Bronchial epithelial cell (primary cell): ENCODE measurements at regions not wholly inside any gene's neighbourhood (a gene's known extent, or its start where the extent isn't known, plus 50 kb on each side); places are given as distances from the start of the nearest gene placed in this dataset.
A peak's percentile ranks its signal among the peaks of the same experiment; 100 is the strongest.

Experiments used
- DNase-seq: peaks from one replicate; pipeline ENCODE4 v3.0.0-alpha.2; 2010; ENCODE audit warnings: low read depth
- FAIRE-seq: peaks from 2 replicates; lab custom pipeline; 2011; peaks lifted over from hg19 to GRCh38; lab: Jason Lieb, UNC
- H3K27me3 ChIP-seq: 2 replicates; pipeline ENCODE4 v1.5.1; 2011; ENCODE audit warnings: low read length; ENCODE audit not compliant: control insufficient read depth, insufficient read depth
- H3K36me3 ChIP-seq: 2 replicates; pipeline ENCODE4 v1.5.1; 2011; ENCODE audit warnings: low read length; ENCODE audit not compliant: control insufficient read depth, insufficient read depth
- H3K4me3 ChIP-seq: 2 replicates; pipeline ENCODE4 v1.5.1; 2011; ENCODE audit warnings: mild to moderate bottlenecking, low read depth, low read length, control low read depth
- TF ChIP-seq, protein P1 (sequence below): IDR thresholded peaks from 2 replicates; pipeline ENCODE4 v1.5.1; 2011; ENCODE audit warnings: mild to moderate bottlenecking, moderate library complexity, low read length, control low read depth, inconsistent platforms; ENCODE audit not compliant: insufficient read depth, severe bottlenecking

DNA sequence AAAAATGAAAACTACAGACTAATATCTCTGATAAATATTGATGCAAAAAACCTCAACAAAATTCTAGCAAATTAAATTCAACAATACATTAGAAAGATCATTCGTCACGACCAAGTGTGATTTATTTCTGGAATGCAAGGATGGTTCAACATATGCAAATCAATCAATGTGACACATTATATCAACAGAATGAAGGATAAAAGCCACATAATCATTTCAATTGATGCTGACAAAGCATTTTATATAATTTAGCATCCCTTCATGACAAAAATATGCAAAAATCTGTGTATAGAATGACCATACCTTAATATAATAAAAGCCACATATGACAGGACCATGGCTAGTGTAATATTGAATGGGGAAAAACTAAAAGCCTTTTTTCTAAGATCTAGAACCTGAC, 457.2 kb upstream of the SPANXN1 start:
- no peak overlapping the region for H3K4me3 ChIP-seq
- FAIRE-seq (no peak), DNase-seq (no peak)
- no peaks in the 10 kb centered on the region for H3K27me3 ChIP-seq
- no peaks in the 10 kb centered on the region for H3K36me3 ChIP-seq
- TF ChIP-seq, protein P1, sequence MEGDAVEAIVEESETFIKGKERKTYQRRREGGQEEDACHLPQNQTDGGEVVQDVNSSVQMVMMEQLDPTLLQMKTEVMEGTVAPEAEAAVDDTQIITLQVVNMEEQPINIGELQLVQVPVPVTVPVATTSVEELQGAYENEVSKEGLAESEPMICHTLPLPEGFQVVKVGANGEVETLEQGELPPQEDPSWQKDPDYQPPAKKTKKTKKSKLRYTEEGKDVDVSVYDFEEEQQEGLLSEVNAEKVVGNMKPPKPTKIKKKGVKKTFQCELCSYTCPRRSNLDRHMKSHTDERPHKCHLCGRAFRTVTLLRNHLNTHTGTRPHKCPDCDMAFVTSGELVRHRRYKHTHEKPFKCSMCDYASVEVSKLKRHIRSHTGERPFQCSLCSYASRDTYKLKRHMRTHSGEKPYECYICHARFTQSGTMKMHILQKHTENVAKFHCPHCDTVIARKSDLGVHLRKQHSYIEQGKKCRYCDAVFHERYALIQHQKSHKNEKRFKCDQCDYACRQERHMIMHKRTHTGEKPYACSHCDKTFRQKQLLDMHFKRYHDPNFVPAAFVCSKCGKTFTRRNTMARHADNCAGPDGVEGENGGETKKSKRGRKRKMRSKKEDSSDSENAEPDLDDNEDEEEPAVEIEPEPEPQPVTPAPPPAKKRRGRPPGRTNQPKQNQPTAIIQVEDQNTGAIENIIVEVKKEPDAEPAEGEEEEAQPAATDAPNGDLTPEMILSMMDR: no peak

DNA sequence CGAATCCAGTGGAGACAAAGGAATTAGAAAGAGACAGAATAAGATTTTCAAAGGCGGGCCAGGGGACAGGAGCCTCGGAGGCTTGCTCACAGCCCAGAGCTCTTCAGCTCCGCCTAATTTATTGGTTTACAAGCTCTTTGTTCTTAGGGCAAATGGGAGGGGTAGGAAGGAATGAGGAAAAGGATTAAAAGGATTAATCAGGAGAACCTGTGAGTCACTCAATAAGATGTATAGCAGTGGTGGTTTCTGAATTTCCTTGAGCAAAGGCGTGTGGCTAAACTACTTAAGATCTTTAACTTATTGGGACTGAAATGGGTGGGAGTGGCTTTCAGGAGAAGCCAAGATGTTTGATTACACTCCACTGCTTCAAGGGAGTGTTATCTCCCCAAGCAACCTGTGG, 456.0 kb upstream of the SPANXN1 start:
- Histone ChIP-seq H3K36me3 (no peaks in the 10 kb centered on the region), H3K4me3 (no peak overlapping the region), H3K27me3 (no peaks in the 10 kb centered on the region)
- TF ChIP-seq, protein P1: no peak
- no peak for FAIRE-seq
- DNase-seq: peak; percentile 64

DNA sequence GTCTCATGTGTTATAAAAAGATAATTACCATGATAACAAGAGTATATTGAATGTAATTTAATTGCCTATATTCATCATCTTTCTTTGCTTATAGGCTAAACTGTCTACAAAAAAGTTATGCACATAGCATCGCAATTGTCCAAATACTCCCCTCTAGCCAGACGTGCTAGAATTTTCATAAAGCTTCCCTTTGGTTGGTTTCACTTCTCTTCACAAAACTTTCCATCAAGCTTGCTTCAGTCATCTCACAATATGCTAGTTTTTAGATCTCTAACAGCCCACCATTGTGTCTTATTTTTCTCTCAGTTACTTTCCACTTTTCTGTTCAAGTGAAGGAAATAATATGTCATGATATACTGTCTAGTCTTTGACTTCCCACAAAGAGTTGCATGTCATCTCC, 448.3 kb upstream of the SPANXN1 start:
- H3K4me3 ChIP-seq: no peak overlapping the region
- no peaks in the 10 kb centered on the region for H3K27me3 ChIP-seq
- FAIRE-seq: no peak
- H3K36me3 ChIP-seq: no peaks in the 10 kb centered on the region
- TF ChIP-seq, protein P1: no peak
- no peak for DNase-seq

DNA sequence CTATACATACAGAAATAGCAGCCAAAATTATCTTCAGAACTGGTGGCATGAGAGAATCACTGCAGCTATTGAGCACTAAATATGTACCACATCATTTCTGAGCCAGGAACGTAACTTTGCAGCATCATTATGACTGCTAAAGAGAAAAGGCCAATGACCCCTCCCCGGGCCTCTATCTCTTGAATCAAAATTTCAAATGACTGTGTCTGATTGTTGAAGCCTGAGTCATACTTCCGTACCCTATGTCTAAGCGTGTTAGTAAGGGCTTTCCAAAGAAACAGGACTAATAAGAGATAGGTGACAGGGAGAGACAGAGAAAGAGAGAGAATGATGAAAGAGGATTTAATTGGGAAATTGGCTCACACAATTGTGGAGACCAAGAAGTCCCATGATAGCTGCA, 445.5 kb upstream of the SPANXN1 start:
- Histone ChIP-seq H3K36me3 (no peaks in the 10 kb centered on the region), H3K27me3 (no peaks in the 10 kb centered on the region), H3K4me3 (no peak overlapping the region)
- FAIRE-seq (no peak), DNase-seq (peak; percentile 37)
- TF ChIP-seq, protein P1: no peak

DNA sequence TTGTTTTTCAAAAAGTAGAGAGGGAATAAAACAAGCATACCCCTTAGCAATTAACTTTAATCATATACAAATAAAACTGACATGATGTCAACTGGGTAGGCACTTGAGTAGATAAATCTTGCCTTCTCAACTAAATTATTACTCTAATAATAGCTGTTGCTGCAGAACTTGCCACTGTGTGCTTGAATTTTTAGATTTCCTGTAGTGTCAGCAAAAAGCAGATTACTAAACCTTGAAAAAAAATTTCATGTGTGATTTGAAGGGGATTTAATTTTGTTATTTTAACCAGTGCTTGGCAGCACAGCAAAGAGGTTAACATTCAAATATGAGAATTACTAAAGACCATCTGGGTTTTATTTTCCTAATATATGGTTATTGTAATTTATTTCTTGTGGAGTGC, 438.3 kb upstream of the SPANXN1 start:
- FAIRE-seq: no peak
- TF ChIP-seq, protein P1: no peak
- H3K4me3 ChIP-seq: no peak overlapping the region

DNA sequence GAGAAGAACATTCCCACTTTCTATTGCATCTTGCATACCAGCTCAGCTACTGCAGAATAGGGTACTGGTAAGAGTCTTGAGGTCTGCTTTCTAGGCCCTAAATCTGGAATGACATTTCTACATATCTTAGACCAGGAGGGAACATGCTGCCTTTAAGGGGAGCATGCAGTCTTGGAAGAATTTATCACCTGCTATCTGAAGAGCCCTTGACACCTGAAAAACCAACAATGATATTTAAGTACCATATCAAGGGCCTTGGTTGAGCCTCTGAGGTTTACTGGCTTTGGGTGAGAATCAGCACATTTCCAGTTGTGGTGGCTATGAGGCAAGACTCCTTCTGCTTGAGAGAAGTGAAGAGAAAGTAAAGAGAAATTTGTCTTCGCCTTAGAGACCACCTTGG, 436.8 kb upstream of the SPANXN1 start:
- Histone ChIP-seq H3K36me3 (no peaks in the 10 kb centered on the region), H3K27me3 (no peaks in the 10 kb centered on the region), H3K4me3 (no peak overlapping the region)
- TF ChIP-seq, protein P1: no peak
- FAIRE-seq (no peak), DNase-seq (no peak)

More for the DNA sequence above, 438.3 kb upstream of the SPANXN1 start:
- Histone ChIP-seq H3K27me3 (no peaks in the 10 kb centered on the region), H3K36me3 (no peaks in the 10 kb centered on the region)
- no peak for DNase-seq
